Renal cortex interstitium (tissue), 11 donors: ENCODE measurements at regions not wholly inside any gene's neighbourhood (a gene's known extent, or its start where the extent isn't known, plus 50 kb on each side); places are given as distances from the start of the nearest gene placed in this dataset.

Experiments
- DNase-seq, 11 donors: peaks; one replicate each; pipeline ENCODE4 v3.0.0-alpha.2; 2013; ENCODE audit warnings: low read depth in 9 of 11, low spot score in 4 of 11; ENCODE audit errors: extremely low read depth in 1 of 11

DNA sequence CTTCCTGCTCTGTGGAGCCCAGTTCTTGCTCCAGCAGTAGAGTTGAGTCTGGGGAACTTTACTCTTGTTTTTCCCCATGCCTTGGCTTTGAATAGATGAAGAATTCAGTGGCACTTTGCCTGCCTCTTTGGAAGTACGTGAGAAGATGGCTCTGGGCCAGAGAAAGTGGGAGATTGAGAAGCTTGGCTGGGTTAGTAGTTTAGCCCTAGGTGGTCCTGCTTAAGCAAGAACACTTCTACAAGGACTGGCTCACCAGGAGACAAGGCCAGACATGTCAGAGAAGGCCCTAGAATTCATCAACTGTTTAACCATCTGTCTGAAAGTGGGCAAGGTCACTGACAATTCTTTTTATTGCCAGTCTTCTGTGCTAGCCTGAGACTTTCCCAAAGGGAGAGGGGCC is 410.3 kb downstream of the TYW1 start:
- no peak for DNase-seq

GRCh38 chr7:67407392-67408071 is 410.9 kb downstream of the TYW1 start:
- no peak for DNase-seq

GRCh38 chr7:67408109-67408508 is 411.5 kb downstream of the TYW1 start:
- no peak for DNase-seq

- no peak for DNase-seq
Observed at GRCh38 chr7:67413670-67414069, 417.0 kb downstream of the TYW1 start.

DNA sequence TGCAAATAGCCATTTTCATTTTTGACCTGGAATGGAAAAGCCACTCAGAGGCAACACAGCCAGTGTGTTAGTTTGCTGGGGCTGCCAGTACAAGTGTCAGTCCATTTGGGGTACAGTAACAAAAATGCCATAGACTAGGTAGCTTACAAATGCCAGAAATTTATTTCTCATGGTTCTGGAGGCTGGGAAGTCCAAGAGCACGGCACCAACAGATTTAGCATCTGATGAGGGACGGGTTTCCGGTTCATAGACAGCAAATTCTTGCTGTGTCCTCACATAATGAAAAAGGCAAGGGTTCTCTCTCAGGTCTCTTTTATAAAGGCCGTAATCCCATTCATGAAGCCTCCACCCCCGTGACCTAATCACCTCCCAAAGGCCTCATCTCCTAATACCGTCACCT is 418.2 kb downstream of the TYW1 start:
- no peak for DNase-seq

DNA sequence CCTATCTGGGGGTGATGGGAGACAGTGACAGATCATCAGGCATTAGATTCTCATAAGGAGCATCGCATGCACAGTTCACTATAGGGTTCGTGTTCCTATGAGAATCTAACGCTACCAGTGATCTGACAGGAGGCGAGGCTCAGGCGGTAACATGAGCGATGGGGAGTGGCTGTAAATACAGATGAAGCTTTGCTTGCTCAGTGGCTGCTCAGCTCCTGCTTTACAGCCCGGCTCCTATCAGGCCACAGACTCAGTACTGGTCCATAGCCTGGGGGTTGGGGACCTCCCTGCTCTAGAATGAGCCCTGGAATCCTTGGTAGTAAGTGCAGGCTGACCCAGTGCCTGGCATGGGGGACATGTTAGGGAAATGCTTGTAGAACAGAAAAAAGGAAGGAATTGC is 426.0 kb downstream of the TYW1 start:
- no peak for DNase-seq

DNA sequence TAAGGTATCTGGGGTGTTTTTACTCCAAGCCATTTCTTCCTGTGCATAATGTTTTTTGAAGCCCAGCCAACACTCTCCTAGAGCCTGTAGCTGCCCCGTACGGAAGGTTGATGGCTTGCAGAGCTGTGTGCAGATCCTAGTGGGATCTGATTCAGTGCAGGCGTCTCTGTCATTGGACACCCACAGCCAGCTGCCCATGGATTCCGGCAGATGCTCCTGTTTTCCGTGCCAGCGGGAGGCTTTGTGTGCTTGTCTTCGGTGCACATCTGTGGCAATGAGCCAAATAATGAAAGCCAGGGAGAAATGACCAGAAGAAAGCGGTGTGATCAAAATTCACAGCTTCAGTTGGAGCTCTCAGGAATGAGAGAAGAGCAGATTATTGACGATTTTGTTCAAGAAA is 426.4 kb downstream of the TYW1 start:
- DNase-seq = no peak

DNA sequence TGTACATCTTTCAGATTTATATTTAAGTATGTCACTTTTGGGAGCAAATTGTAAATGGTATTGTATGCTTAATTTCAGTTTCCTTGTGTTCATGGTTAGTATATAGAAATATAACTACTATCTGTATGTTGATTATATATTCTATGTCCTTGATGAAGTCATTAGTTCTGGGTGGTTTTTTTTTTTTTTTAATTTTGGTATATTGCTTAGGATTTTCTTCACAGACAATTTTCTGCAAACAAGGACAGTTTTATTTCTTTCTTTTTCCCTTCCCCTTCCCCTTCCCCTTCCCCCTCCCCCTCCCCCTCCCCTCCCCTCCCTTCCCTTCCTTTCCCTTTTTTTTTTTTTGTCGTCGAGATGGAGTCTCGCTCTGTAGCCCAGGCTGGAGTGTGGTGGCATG is 430.0 kb downstream of the TYW1 start:
- no peak for DNase-seq

DNA sequence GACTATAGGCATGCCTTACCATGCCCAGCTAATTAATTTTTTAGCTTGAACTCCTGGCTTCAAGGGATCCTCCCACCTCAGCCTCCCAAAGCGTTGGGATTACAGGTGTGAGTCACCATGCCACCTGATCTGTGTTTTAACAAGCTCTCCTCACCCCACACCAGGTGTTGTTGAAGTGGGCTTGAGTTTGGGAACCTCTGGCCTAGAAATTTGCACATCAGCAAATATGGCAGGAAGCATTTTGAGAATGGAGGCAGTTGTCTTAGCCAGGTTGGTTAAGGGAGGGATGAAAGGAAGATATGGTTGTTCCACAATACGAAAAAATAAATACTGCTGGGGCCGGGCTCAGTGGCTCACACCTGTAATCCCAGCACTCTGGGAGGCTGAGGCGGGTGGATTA is 433.1 kb downstream of the TYW1 start:
- no peak for DNase-seq

DNA sequence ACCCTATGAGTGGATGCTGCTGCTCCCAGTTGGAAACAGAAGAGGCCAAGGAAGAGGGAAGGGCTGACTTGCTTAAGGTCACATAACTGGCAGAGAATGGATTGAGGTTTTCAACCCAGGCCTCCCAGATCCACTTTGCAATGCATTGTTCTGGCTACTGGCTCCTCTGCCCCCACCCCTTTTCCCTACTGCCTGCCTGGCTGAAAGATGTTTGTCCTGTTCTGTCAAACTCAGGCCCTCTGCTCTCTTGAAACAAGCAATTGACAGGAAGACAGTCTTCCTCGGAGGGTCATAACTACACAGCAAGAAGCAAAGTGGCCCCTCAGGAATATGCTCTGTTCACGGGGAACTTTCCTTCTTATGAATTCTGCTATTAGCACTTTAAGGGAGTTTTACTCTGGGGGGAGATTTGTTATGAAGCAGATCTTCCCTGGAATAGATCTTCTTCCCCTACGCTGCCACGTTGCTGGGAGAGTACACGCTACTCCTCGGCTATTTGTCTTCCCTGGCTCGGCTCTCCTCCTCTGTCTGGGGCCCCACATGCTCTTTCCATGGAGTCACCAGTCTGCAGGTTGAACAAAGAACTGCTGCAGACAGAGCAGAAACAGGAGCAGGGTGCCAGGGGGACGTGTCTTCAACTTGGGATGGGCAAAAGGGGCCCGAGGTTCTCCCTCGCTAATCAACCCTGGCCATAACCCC is 436.1 kb downstream of the TYW1 start:
- DNase-seq = no peak

DNA sequence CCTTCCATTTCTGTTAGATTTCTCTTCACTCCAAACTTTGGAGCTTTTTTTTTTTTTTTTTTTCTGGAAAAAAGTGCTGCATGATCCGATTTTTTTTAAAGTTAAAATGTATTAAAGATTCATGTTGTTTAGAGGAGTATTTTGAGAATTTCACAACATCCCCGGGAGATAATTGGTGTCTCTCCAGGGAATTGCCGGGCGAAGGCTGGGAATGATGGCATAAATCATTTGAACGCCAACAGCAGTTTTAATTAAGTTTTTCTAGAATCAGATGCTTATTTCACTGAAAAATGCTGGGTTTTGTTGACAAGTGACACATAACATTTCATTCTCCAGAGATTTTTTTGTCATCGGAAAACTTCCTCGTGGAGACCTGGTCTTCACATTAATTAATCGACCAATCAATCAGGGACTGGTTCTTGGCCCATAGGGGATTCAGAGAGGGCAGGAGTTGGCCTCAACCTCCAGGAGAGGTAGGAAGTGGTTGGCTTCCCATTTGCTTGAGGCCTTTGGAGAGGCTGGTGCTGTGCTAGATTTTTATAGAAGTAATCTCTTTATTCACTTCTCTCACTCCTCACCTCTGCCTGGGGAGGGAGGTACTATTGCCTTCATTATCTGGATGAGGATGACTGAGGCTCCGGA is 439.4 kb downstream of the TYW1 start:
- DNase-seq = no peak

DNA sequence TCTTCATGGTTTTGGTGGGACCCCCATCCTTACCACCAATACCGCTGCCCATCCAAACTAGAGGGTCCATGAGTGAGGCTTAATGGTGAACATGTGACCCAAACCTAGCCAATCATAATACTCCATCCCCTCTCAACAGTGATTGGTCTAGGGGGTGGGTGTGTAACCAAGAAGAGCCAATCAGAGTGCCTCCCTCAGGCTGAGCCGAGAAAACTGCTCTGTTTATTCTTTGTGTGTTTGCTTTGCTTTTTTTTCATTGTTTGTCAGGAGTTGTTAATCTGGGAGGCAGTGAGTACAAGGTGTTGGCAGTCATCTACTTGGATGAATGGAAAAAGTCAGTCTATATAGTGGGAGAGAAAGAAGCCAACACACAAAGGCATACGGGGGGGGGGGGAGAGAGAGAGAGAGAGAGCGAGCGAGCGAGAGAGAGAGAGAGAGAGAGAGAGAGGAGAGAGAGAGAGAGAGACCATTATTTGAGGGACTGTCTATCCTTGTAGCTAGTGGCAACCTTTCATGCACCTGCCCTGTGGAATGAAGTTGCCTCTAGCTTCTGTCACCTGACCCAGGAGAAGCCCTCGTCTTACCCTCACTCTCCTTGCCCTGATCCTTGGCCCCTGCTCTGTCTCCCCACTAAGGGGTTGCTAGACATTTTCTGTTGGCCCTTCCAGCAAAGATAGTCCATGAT is 441.7 kb downstream of the TYW1 start:
- no peak for DNase-seq

DNA sequence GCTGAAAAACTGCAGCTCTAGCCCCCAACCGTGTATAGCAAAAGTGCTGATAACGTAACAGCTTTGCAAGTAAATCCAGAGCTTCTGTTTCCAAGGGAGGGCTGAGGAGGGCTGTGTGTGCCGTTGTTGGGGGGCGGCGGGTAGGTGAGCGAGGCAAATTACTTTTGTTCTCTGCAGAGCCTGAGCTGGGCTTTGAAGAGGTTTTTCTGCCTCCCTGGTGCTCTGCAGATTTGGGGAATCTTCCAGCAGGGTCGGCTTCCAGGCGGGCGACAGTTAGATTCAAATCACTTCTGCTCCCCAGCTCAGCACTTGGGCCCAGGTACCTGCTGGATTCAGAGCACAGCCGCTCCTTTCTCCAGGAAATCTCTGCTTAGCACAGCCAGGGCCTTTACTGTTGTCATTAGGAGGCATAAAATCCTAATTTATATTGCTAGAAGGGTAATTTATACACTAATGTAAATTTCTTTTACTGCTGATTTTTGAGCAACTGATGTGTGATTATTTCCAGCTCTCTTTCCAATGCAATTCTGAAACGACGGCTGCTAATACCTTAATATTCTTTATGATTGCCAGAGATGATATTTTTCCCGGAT is 442.4 kb downstream of the TYW1 start:
- no peak for DNase-seq

- DNase-seq = no peak
Observed at GRCh38 chr7:67440321-67440720, 443.7 kb downstream of the TYW1 start.

DNA sequence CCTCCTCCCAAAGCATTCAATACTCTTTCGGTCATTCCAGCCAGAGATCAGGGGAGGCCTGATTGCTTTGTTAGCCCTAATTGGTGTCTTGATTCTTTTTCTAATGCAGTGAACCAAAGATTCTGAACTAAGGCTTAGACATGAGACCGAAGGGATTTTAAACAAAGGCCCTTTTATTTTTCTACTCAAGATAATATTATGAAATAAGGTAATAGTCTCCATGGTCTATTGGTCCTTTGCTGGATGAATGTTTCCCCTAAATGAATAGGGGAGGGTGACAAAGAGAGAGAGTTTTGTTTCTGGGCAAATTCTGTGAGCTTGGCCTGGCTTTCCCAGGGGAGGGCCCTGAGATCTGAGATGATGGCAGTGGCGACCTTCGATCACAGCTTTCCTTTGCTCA is 449.1 kb downstream of the TYW1 start:
- no peak for DNase-seq

DNA sequence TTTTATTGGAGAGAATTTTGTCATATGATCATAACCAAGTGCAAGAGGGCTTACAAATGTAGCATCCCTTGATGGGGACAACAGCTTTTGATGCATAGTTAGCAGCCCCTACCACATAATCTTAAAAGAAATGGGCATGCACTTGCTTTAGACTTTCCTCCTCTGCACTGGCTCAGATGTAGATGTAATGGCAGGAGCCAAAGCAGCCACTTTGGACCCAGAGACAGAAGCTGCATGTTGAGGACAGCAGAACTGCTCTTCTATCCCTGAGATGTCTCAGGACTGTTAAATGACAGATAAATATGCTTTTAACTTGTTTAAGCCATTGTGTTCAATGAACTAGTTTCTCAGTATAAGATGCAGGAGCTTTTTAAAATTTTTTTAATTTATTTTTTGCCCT is 450.7 kb downstream of the TYW1 start:
- DNase-seq = no peak

- no peak for DNase-seq
Observed at GRCh38 chr7:67448271-67448670, 451.6 kb downstream of the TYW1 start.

DNA sequence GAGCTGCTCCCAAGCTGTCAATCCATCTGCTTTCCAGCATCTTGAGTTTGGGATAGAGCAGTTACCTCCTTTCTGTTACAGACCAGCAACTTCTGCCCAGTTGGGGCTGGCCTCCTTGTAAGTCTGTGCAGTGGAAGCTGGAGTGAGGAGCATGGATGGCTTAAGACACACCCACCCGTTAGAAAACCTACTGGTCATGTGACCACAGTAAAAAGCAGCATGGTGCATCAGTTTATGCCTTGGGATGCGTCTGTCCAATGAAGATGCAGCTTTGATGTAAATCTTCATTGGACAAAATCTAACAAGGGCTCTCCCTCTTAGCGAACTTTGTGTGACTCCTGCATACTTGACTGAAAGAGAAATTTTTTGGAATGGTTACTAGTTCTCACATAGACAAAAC is 453.5 kb downstream of the TYW1 start:
- DNase-seq = no peak

GRCh38 chr7:67451306-67451705 is 454.7 kb downstream of the TYW1 start:
- DNase-seq = no peak

DNA sequence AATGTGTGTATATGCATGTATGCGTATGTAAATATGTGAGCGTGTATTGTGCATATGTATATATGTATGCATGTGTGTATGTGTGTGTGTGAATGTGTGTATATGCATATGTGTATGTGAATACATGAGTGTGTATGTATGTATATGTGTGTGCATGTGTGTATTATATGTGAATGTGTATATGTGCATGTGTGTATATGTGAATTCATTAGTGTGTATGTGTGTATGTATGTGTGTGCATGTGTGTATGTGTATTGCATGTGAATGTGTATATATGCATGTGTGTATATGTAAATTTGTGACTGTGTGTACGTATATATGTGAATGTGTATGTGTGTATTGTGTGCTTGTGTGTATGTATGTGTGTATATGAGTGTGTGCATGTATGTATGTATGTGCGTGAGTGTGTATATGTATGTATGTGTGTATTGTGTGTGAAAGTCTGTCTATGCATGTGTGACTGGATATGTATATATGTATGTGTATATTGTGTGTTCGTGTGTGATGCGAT is 455.9 kb downstream of the TYW1 start:
- no peak for DNase-seq
